HCT116 (cell line): ENCODE measurements at regions not wholly inside any gene's neighbourhood (a gene's known extent, or its start where the extent isn't known, plus 50 kb on each side); places are given as distances from the start of the nearest gene placed in this dataset.

Source experiments
- ATAC-seq: fragments of 200-7000 bp; cut with Tn5 transposase; 2 replicates; pipeline ENCODE4 v1.9.1; 2020; ENCODE audit warnings: mild to moderate bottlenecking, moderate library complexity
- BruUV-seq: library from RNA; stranded (reverse); fragments of 400-500 nt; replicated peaks from 2 replicates; lab custom pipeline; 2021; lab: Mats Ljungman, UMichigan
- CTCF ChIA-PET: fragments of 300-600 bp; sonication (Branson Sonifier 250); formaldehyde crosslinking; loops from one replicate; lab custom pipeline; 2021; ENCODE audit warnings: antibody characterized with exemption; lab: Charles Lee
- POLR2A ChIA-PET: fragments of 300-600, 350-600 bp; sonication (Branson Sonifier 250); formaldehyde crosslinking; loops from one replicate; lab custom pipeline; 2021; ENCODE audit warnings: antibody characterized with exemption; lab: Charles Lee
- RAD21 ChIA-PET, 2 experiments: fragments of 300-600 bp; sonication (Branson Sonifier 250); formaldehyde crosslinking; loops; one replicate each; lab custom pipeline; 2023; ENCODE audit warnings: low total read pairs in 2 of 2; ENCODE audit not compliant: uncharacterized antibody in 2 of 2, unreplicated experiment in 2 of 2, low non-redundant PET in 1 of 2; lab: Charles Lee
- DNase-seq: peaks from one replicate; pipeline ENCODE4 v3.0.0-alpha.2; 2010; ENCODE audit warnings: low read depth, low spot score
- H2AFZ ChIP-seq: fragments of 200-600 bp; shearing (Covaris generic), sonication (generic); 2 replicates; pipeline ENCODE4 v1.6.1; 2017; ENCODE audit warnings: low read depth, mixed run types, mixed read lengths, antibody characterized with exemption, low read length; ENCODE audit not compliant: poor library complexity, severe bottlenecking
- H3K27ac ChIP-seq: 2 replicates; pipeline ENCODE4 v1.5.1; 2012; ENCODE audit warnings: low read depth, low read length
- H3K27me3 ChIP-seq: fragments of 200-600 bp; sonication (generic); 2 replicates; pipeline ENCODE4 v1.6.1; 2016; ENCODE audit warnings: mixed run types, low read length, mixed read lengths; ENCODE audit not compliant: insufficient read depth
- H3K36me3 ChIP-seq, 2 experiments: fragments of 200-500 bp in 1 of 2; fragments of 200-600 bp in 1 of 2; sonication (Bioruptor generic) in 1 of 2; sonication (generic) in 1 of 2; 2 replicates each; pipeline versions ENCODE4 v1.5.1 to v1.6.1; 2014 to 2016; ENCODE audit warnings: low read length in 2 of 2, inconsistent platforms in 1 of 2, mixed read lengths in 1 of 2, mixed run types in 1 of 2; ENCODE audit not compliant: insufficient read depth in 2 of 2, control insufficient read depth in 1 of 2
- H3K4me1 ChIP-seq, 2 experiments: fragments of 200-600 bp in 1 of 2; sonication (generic) in 1 of 2; 2 replicates each; pipeline versions ENCODE4 v1.5.1 to v1.6.1; 2012 to 2017; ENCODE audit warnings: low read length in 2 of 2, inconsistent platforms in 1 of 2, mild to moderate bottlenecking in 1 of 2, mixed read lengths in 1 of 2, mixed run types in 1 of 2, moderate library complexity in 1 of 2; ENCODE audit not compliant: insufficient read depth in 2 of 2, control insufficient read depth in 1 of 2
- H3K4me2 ChIP-seq: fragments of 200-600 bp; sonication (generic); 2 replicates; pipeline ENCODE4 v1.6.1; 2017; ENCODE audit warnings: mixed run types, low read length, mixed read lengths
- H3K4me3 ChIP-seq, 2 experiments: fragments of 200-600 bp in 1 of 2; sonication (generic) in 1 of 2; replicated peaks in 1 of 2; 2 replicates each; pipeline ENCODE4 v1.5.1; 2011 to 2016; ENCODE audit warnings: low read length in 2 of 2, control low read depth in 1 of 2, low read depth in 1 of 2, mild to moderate bottlenecking in 1 of 2, mixed read lengths in 1 of 2, mixed run types in 1 of 2
- H3K79me2 ChIP-seq: fragments of 200-600 bp; sonication (generic); 2 replicates; pipeline ENCODE4 v1.6.1; 2017; ENCODE audit warnings: mild to moderate bottlenecking, mixed run types, low read length, moderate library complexity, mixed read lengths; ENCODE audit not compliant: insufficient read depth
- H3K9ac ChIP-seq: fragments of 200-600 bp; sonication (generic); 2 replicates; pipeline ENCODE4 v1.6.1; 2016; ENCODE audit warnings: low read length, mixed read lengths
- H3K9me2 ChIP-seq: fragments of 200-600 bp; sonication (generic), shearing (Covaris generic); 2 replicates; pipeline ENCODE4 v1.6.1; 2017; ENCODE audit warnings: mixed run types, mild to moderate bottlenecking, moderate library complexity; ENCODE audit not compliant: insufficient read depth
- H3K9me3 ChIP-seq, 2 experiments: fragments of 200-500 bp in 1 of 2; fragments of 200-600 bp in 1 of 2; sonication (Bioruptor generic) in 1 of 2; sonication (generic) in 1 of 2; 2 replicates each; pipeline ENCODE4 v1.6.1; 2014 to 2017; ENCODE audit warnings: low read length in 2 of 2, mixed read lengths in 2 of 2, inconsistent platforms in 1 of 2, low read depth in 1 of 2, mild to moderate bottlenecking in 1 of 2, mixed run types in 1 of 2, moderate library complexity in 1 of 2; ENCODE audit not compliant: control insufficient read depth in 1 of 2, insufficient read depth in 1 of 2
- H4K20me1 ChIP-seq: fragments of 200-600 bp; sonication (generic), shearing (Covaris generic); 2 replicates; pipeline ENCODE4 v1.6.1; 2017; ENCODE audit warnings: mixed run types, mild to moderate bottlenecking, moderate library complexity; ENCODE audit not compliant: insufficient read depth
- ATF3 ChIP-seq: IDR thresholded peaks from 2 replicates; pipeline ENCODE4 v1.6.1; 2012
- CBX3 ChIP-seq: IDR thresholded peaks from 2 replicates; pipeline ENCODE4 v1.6.1; 2012; ENCODE audit warnings: low read depth
- CEBPB ChIP-seq: IDR thresholded peaks from 2 replicates; pipeline ENCODE4 v1.6.1; 2012; ENCODE audit warnings: low read depth
- CTCF ChIP-seq, 3 experiments: fragments of 200-600 bp in 1 of 3; sonication (generic) in 1 of 3; IDR thresholded peaks in 2 of 3; conservative IDR thresholded peaks in 1 of 3; 2 replicates each; pipeline ENCODE4 v1.5.1; 2012 to 2017; ENCODE audit warnings: low read depth in 2 of 3, low read length in 2 of 3, antibody characterized with exemption in 1 of 3, borderline replicate concordance in 1 of 3, control low read depth in 1 of 3, mild to moderate bottlenecking in 1 of 3, mixed read lengths in 1 of 3, mixed run types in 1 of 3, moderate library complexity in 1 of 3; ENCODE audit not compliant: insufficient read depth in 1 of 3
- EGR1 ChIP-seq: IDR thresholded peaks from 2 replicates; pipeline ENCODE4 v1.6.1; 2012; ENCODE audit warnings: low read depth
- ELF1 ChIP-seq: IDR thresholded peaks from 2 replicates; pipeline ENCODE4 v1.6.1; 2012; ENCODE audit warnings: low read depth, borderline replicate concordance
- EZH2 ChIP-seq: fragments of 200-600 bp; sonication (generic); IDR thresholded peaks from 2 replicates; pipeline ENCODE4 v1.6.1; 2017; ENCODE audit warnings: antibody characterized with exemption, mixed run types
- FOSL1 ChIP-seq: IDR thresholded peaks from 2 replicates; pipeline ENCODE4 v1.6.1; 2012; ENCODE audit warnings: low read depth
- JUND ChIP-seq: IDR thresholded peaks from 2 replicates; pipeline ENCODE4 v1.6.1; 2012
- MAX ChIP-seq: IDR thresholded peaks from 2 replicates; pipeline ENCODE4 v1.6.1; 2012
- POLR2AphosphoS5 ChIP-seq: IDR thresholded peaks from 2 replicates; pipeline ENCODE4 v1.6.1; 2011; ENCODE audit warnings: mild to moderate bottlenecking, low read depth, low read length, moderate library complexity
- REST ChIP-seq: IDR thresholded peaks from 2 replicates; pipeline ENCODE4 v1.6.1; 2012; ENCODE audit warnings: low read depth
- SIN3A ChIP-seq: IDR thresholded peaks from 2 replicates; pipeline ENCODE4 v1.6.1; 2012; ENCODE audit warnings: low read depth
- SP1 ChIP-seq: IDR thresholded peaks from 2 replicates; pipeline ENCODE4 v1.6.1; 2012; ENCODE audit warnings: low read depth
- SRF ChIP-seq: IDR thresholded peaks from 2 replicates; pipeline ENCODE4 v1.6.1; 2012; ENCODE audit warnings: low read depth
- TCF7L2 ChIP-seq: IDR thresholded peaks from 2 replicates; pipeline ENCODE4 v1.7.0; 2011; ENCODE audit warnings: borderline replicate concordance, inconsistent platforms; ENCODE audit not compliant: insufficient read depth, insufficient read length; ENCODE audit errors: extremely low read depth
- YY1 ChIP-seq: IDR thresholded peaks from 2 replicates; pipeline ENCODE4 v1.6.1; 2011; ENCODE audit warnings: low read length, low read depth, moderate library complexity, mild to moderate bottlenecking; ENCODE audit not compliant: insufficient replicate concordance; ENCODE audit errors: extremely low read depth
- ZBTB33 ChIP-seq: IDR thresholded peaks from 2 replicates; pipeline ENCODE4 v1.6.1; 2011; ENCODE audit warnings: mild to moderate bottlenecking, low read length, moderate library complexity; ENCODE audit not compliant: insufficient replicate concordance; ENCODE audit errors: extremely low read depth
- intact Hi-C: fragments of 100-400 bp; cut with micrococcal nuclease; formaldehyde crosslinking; loops from 2 replicates; pipeline ENCODE4 v1.10.0; 2022

- Histone ChIP-seq H4K20me1 (no peaks in the 10 kb centered on the region), H3K4me2 (no peak overlapping the region), H3K27me3 (no peaks in the 10 kb centered on the region), H3K36me3 (no peaks in the 10 kb centered on the region), H3K9me3 (peaks cover 19 to 20% of the 10 kb centered on the region in 2 experiments; a peak in 2 of 4 replicates), H3K4me1 (no peaks in the 10 kb centered on the region), H3K27ac (no peak overlapping the region), H3K4me3 (no peak overlapping the region), H3K79me2 (no peaks in the 10 kb centered on the region), H2AFZ (no peak overlapping the region), H3K9me2 (no peaks in the 10 kb centered on the region), H3K9ac (no peak overlapping the region)
- ChIA-PET POLR2A (no interaction called here), RAD21 (no interaction called here), CTCF (no interaction called here)
- intact Hi-C loops: no loop called here
- ATAC-seq (no peak), DNase-seq (no peak)
- TF ChIP-seq SP1 (no peak), CTCF (IDR thresholded peaks at IDR 0.05 in 2 of 3, conservative IDR thresholded peaks at IDR 0.05 in 1 of 3; ENCODE audit: borderline replicate concordance in 1 of 3, insufficient read depth in 1 of 3, low read depth in 2 of 3, low read length in 2 of 3) (no peak), ZBTB33 (no peak), ELF1 (no peak), POLR2AphosphoS5 (no peak), SRF (no peak), TCF7L2 (no peak), FOSL1 (no peak), JUND (no peak), CEBPB (no peak), CBX3 (no peak), EZH2 (no peak), EGR1 (no peak), YY1 (no peak), REST (no peak), SIN3A (no peak), ATF3 (no peak), MAX (no peak)
- no TSS peak for BruUV-seq
Measured at GRCh38 chr20:61178551-61179071, 73.5 kb upstream of the CDH4 start.
